Cardiac fibroblast (primary cell): ENCODE measurements at regions not wholly inside any gene's neighbourhood (a gene's known extent, or its start where the extent isn't known, plus 50 kb on each side); places are given as distances from the start of the nearest gene placed in this dataset.

Experiments used
- DNase-seq, 2 donors: peaks; one replicate each; pipeline versions ENCODE4 v3.0.0 to v3.0.0-alpha.2; 2010; ENCODE audit warnings: low read depth in 2 of 2
- H3K4me3 ChIP-seq, 2 donors: replicated peaks in 1 of 2; 1 replicate in 1 of 2; 2 replicates in 1 of 2; pipeline ENCODE4 v1.5.1; 2011; ENCODE audit warnings: low read depth in 2 of 2, low read length in 2 of 2, mild to moderate bottlenecking in 2 of 2, moderate library complexity in 1 of 2
- CTCF ChIP-seq: IDR thresholded peaks from one replicate; pipeline ENCODE4 v1.5.1; 2011; ENCODE audit warnings: low read depth, mild to moderate bottlenecking, low read length, inconsistent platforms

- peak in 1 of 2 donors; percentile 15 for DNase-seq
- no peak for TF ChIP-seq CTCF
- H3K4me3 ChIP-seq = no peak overlapping the region
Measured at GRCh38 chr3:59654123-59654479, 604.3 kb upstream of the CFAP20DC start.

- H3K4me3 ChIP-seq = no peak overlapping the region
- no peak for TF ChIP-seq CTCF
- DNase-seq = no peak
Measured at GRCh38 chr3:59653405-59654122, 603.7 kb upstream of the CFAP20DC start.

- H3K4me3 ChIP-seq = no peak overlapping the region
- DNase-seq = no peak
- no peak for TF ChIP-seq CTCF
Measured at GRCh38 chr3:59644479-59645402, 594.9 kb upstream of the CFAP20DC start.

GRCh38 chr3:59641169-59641899, 591.5 kb upstream of the CFAP20DC start:
- peak; percentile 15 to 84 for DNase-seq
- no peak for TF ChIP-seq CTCF
- H3K4me3 ChIP-seq = no peak overlapping the region

GRCh38 chr3:59632760-59633573, 583.1 kb upstream of the CFAP20DC start:
- H3K4me3 ChIP-seq = no peak overlapping the region
- DNase-seq = no peak
- TF ChIP-seq CTCF = no peak

GRCh38 chr3:59631482-59631881, 581.7 kb upstream of the CFAP20DC start:
- DNase-seq = no peak
- TF ChIP-seq CTCF = no peak
- H3K4me3 ChIP-seq = no peak overlapping the region
